C4-2B (cell line): ENCODE measurements at regions not wholly inside any gene's neighbourhood (a gene's known extent, or its start where the extent isn't known, plus 50 kb on each side); places are given as distances from the start of the nearest gene placed in this dataset.

Experiments used
- ZFX ChIP-seq: fragments of 450-650 bp; IDR thresholded peaks from 2 replicates; pipeline ENCODE4 v1.6.1; 2017
- TF ChIP-seq, protein P1 (sequence below): fragments of 450-650 bp; conservative IDR thresholded peaks from 2 replicates; pipeline ENCODE4 v1.5.1; 2017; ENCODE audit warnings: mild to moderate bottlenecking

DNA sequence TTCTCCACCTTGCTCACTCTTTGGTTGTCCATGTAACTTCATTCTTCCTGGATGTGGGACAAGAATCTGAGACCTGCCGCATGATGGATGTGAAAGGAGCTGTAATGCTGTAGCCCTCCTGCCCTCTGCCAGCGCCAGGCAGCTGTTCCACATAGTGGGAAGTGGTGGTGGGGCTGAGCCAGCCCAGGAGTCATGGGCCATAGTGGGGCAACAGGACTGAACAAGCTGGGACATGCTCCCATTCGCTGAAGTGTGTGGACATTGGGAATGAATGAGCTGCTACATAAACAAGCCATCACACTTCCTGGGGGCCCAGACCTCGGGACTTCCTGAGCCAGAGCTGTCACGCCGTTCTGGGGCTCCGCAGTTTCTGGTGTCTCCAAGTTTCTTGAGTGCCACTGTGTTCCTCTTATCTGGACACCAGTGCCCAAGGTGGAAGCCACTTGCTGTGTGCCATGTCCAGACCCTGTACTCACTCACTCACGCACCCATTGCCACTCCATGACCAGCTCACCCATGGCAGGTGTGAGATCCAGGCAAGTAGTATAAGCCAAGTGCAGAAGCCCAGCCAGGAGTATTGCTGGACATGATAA, 624.3 kb upstream of the EPHA6 start:
- TF ChIP-seq, protein P1, sequence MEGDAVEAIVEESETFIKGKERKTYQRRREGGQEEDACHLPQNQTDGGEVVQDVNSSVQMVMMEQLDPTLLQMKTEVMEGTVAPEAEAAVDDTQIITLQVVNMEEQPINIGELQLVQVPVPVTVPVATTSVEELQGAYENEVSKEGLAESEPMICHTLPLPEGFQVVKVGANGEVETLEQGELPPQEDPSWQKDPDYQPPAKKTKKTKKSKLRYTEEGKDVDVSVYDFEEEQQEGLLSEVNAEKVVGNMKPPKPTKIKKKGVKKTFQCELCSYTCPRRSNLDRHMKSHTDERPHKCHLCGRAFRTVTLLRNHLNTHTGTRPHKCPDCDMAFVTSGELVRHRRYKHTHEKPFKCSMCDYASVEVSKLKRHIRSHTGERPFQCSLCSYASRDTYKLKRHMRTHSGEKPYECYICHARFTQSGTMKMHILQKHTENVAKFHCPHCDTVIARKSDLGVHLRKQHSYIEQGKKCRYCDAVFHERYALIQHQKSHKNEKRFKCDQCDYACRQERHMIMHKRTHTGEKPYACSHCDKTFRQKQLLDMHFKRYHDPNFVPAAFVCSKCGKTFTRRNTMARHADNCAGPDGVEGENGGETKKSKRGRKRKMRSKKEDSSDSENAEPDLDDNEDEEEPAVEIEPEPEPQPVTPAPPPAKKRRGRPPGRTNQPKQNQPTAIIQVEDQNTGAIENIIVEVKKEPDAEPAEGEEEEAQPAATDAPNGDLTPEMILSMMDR = no peak
- TF ChIP-seq ZFX = no peak
